Lung (tissue), 11 donors: ENCODE measurements at regions not wholly inside any gene's neighbourhood (a gene's known extent, or its start where the extent isn't known, plus 50 kb on each side); places are given as distances from the start of the nearest gene placed in this dataset.

Source experiments
- ATAC-seq: fragments of 200-7000 bp; cut with Tn5 transposase; one replicate; pipeline ENCODE4 v1.9.1; 2020; ENCODE audit warnings: moderate number of reproducible peaks; ENCODE audit not compliant: insufficient read depth, low FRiP score
- DNase-seq, 3 donors: peaks; one replicate each; pipeline ENCODE4 v3.0.0-alpha.2; 2013 to 2017
- H3K27ac ChIP-seq, 2 donors: one replicate each; pipeline ENCODE4 v1.5.1; 2013; ENCODE audit warnings: mild to moderate bottlenecking in 2 of 2, moderate library complexity in 2 of 2, control low read depth in 1 of 2, inconsistent platforms in 1 of 2, low read depth in 1 of 2, low read length in 1 of 2
- H3K27me3 ChIP-seq, 3 donors: one replicate each; pipeline ENCODE4 v1.5.1; 2013; ENCODE audit warnings: low read length in 2 of 3; ENCODE audit not compliant: control insufficient read depth in 3 of 3, insufficient read depth in 3 of 3
- H3K36me3 ChIP-seq, 4 donors: one replicate each; pipeline ENCODE4 v1.5.1; 2013; ENCODE audit warnings: low read length in 4 of 4, mild to moderate bottlenecking in 1 of 4, moderate library complexity in 1 of 4; ENCODE audit not compliant: control insufficient read depth in 4 of 4, insufficient read depth in 4 of 4
- H3K4me1 ChIP-seq, 5 donors: one replicate each; pipeline ENCODE4 v1.5.1; 2013; ENCODE audit warnings: low read length in 5 of 5, mild to moderate bottlenecking in 2 of 5, moderate library complexity in 1 of 5; ENCODE audit not compliant: control insufficient read depth in 5 of 5, insufficient read depth in 5 of 5
- H3K4me3 ChIP-seq: one replicate; pipeline ENCODE4 v1.5.1; 2013; ENCODE audit warnings: mild to moderate bottlenecking, control low read depth, moderate library complexity
- H3K9ac ChIP-seq, 2 donors: one replicate each; pipeline ENCODE4 v1.5.1; 2013; ENCODE audit warnings: low read length in 2 of 2, control low read depth in 1 of 2; ENCODE audit not compliant: insufficient read depth in 1 of 2
- H3K9me3 ChIP-seq, 4 donors: one replicate each; pipeline ENCODE4 v1.5.1; 2013; ENCODE audit warnings: low read length in 3 of 4, mild to moderate bottlenecking in 1 of 4, moderate library complexity in 1 of 4; ENCODE audit not compliant: control insufficient read depth in 4 of 4, insufficient read depth in 3 of 4
- WGBS, 2 donors: extraction: QIAGEN DNeasy Blood & Tissue Kit; methylation state at CpG; one replicate each; pipeline ENCODE4 v1.1.7; 2013; 5-methylcytosine and 5-hydroxymethylcytosine counted together
- TF ChIP-seq, protein P1 (sequence below): IDR thresholded peaks from 2 replicates; pipeline ENCODE4 v1.5.1; 2012; ENCODE audit warnings: mild to moderate bottlenecking; ENCODE audit errors: control extremely low read depth, extremely low read depth
- donor health status: control.
- donor health status: control.
- donor health status: Bipolar disorder and iron deficiency.
- donor health status: healthy.
- donor health status: DM: yes; HTN: yes; CAD: no.

DNA sequence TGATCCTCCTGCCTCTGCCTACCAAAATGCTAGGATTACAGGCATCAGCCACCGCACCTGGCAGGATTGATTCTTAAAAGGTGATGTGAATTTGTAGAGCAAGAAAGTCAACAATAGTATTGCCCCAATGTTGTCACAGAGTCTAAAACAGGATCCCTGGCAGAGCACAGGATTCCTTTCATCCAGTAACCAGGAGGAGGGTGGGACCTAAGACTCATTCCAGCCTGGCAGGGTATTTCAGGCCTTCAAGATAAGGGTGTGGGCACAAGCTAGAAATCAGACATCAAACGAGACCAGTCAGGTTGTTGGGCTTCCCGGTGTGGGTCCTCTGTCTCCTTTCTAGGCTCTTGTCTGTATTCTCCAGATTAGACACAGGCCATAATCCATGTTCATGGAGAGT is 511.4 kb downstream of the BCL11A start:
- Histone ChIP-seq H3K27me3 (no peaks in the 10 kb centered on the region), H3K27ac (no peak overlapping the region), H3K9ac (no peak overlapping the region), H3K36me3 (no peaks in the 10 kb centered on the region), H3K4me1 (no peaks in the 10 kb centered on the region), H3K9me3 (no peaks in the 10 kb centered on the region), H3K4me3 (no peak overlapping the region)
- WGBS, 2 donors: 81 to 90% methylated on average over 3 of the region's 3 CpGs
- ATAC-seq (no peak), DNase-seq (no peak)
- TF ChIP-seq, protein P1, sequence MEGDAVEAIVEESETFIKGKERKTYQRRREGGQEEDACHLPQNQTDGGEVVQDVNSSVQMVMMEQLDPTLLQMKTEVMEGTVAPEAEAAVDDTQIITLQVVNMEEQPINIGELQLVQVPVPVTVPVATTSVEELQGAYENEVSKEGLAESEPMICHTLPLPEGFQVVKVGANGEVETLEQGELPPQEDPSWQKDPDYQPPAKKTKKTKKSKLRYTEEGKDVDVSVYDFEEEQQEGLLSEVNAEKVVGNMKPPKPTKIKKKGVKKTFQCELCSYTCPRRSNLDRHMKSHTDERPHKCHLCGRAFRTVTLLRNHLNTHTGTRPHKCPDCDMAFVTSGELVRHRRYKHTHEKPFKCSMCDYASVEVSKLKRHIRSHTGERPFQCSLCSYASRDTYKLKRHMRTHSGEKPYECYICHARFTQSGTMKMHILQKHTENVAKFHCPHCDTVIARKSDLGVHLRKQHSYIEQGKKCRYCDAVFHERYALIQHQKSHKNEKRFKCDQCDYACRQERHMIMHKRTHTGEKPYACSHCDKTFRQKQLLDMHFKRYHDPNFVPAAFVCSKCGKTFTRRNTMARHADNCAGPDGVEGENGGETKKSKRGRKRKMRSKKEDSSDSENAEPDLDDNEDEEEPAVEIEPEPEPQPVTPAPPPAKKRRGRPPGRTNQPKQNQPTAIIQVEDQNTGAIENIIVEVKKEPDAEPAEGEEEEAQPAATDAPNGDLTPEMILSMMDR: no peak

GRCh38 chr2:60033325-60033724 is 520.1 kb downstream of the BCL11A start:
- no peaks in the 10 kb centered on the region for H3K36me3 ChIP-seq
- DNase-seq (no peak), ATAC-seq (no peak)
- WGBS, 2 donors: 68 to 81% methylated on average over 4 of the region's 4 CpGs
- no peak overlapping the region for H3K4me3 ChIP-seq
- H3K27ac ChIP-seq: no peak overlapping the region
- H3K27me3 ChIP-seq: no peaks in the 10 kb centered on the region
- H3K4me1 ChIP-seq: no peaks in the 10 kb centered on the region
- H3K9ac ChIP-seq: no peak overlapping the region
- H3K9me3 ChIP-seq: peaks cover 0 to 10% (median 3%) of the 10 kb centered on the region in 4 donors
- TF ChIP-seq, protein P1: no peak

GRCh38 chr2:60029566-60029883 is 523.9 kb downstream of the BCL11A start:
- no peak overlapping the region for H3K4me3 ChIP-seq
- no peaks in the 10 kb centered on the region for H3K36me3 ChIP-seq
- no peak for DNase-seq
- no peaks in the 10 kb centered on the region for H3K27me3 ChIP-seq
- no peak overlapping the region for H3K9ac ChIP-seq
- H3K4me1 ChIP-seq: no peaks in the 10 kb centered on the region
- H3K9me3 ChIP-seq: peaks cover 0 to 7% (median 3%) of the 10 kb centered on the region in 4 donors
- ATAC-seq: no peak
- TF ChIP-seq, protein P1: no peak
- 55 to 76% methylated on average over 1 of the region's 1 CpG for WGBS, 2 donors
- no peak overlapping the region for H3K27ac ChIP-seq

GRCh38 chr2:60028849-60029565 is 524.4 kb downstream of the BCL11A start:
- TF ChIP-seq, protein P1: no peak
- Histone ChIP-seq H3K4me1 (no peaks in the 10 kb centered on the region), H3K27me3 (no peaks in the 10 kb centered on the region), H3K4me3 (no peak overlapping the region), H3K36me3 (no peaks in the 10 kb centered on the region), H3K9ac (no peak overlapping the region), H3K27ac (no peak overlapping the region), H3K9me3 (peaks cover 0 to 7% (median 3%) of the 10 kb centered on the region in 4 donors)
- DNase-seq: no peak
- WGBS, 2 donors: 36 to 45% methylated on average over 3 of the region's 3 CpGs
- no peak for ATAC-seq
